HepG2 (cell line): ENCODE measurements at regions not wholly inside any gene's neighbourhood (a gene's known extent, or its start where the extent isn't known, plus 50 kb on each side); places are given as distances from the start of the nearest gene placed in this dataset.

Experiments used
- ATAC-seq: fragments of 200-7000 bp; cut with Tn5 transposase; 3 replicates; pipeline ENCODE4 v1.9.1; 2020; ENCODE audit warnings: mild to moderate bottlenecking, moderate library complexity
- BruUV-seq: library from RNA; stranded (reverse); fragments of 400-500 nt; replicated peaks from 2 replicates; lab custom pipeline; 2021; lab: Mats Ljungman, UMichigan
- CTCF ChIA-PET: fragments of 300-600 bp; formaldehyde crosslinking; extraction: SDS; loops from one replicate; lab custom pipeline; 2021; ENCODE audit warnings: low total read pairs, inconsistent platforms, low intra/inter-chr PET ratio; lab: Yijun Ruan, JAX
- POLR2A ChIA-PET: fragments of 350-600 bp; sonication (Branson Sonifier 250); formaldehyde crosslinking; loops from one replicate; lab custom pipeline; 2020; ENCODE audit warnings: antibody characterized with exemption, inconsistent platforms; lab: Yijun Ruan, JAX
- DNase-seq: peaks from one replicate; pipeline ENCODE4 v3.0.0-alpha.2; 2015; ENCODE audit warnings: low spot score
- FAIRE-seq: peaks from 3 replicates; lab custom pipeline; 2011; peaks lifted over from hg19 to GRCh38; lab: Jason Lieb, UNC
- H2AFZ ChIP-seq: one replicate; pipeline ENCODE4 v1.6.1; 2011; ENCODE audit warnings: low read length, inconsistent platforms
- H3K27ac ChIP-seq: fragments of 300-600 bp; 3 replicates; pipeline ENCODE4 v1.8.0; 2011; ENCODE audit warnings: mixed run types, mild to moderate bottlenecking, mixed read lengths, low read length, inconsistent platforms; ENCODE audit not compliant: insufficient read depth; ENCODE audit errors: extremely low read length
- H3K27me3 ChIP-seq, 2 experiments: fragments of 200-600 bp in 1 of 2; 2 replicates in 1 of 2; 3 replicates in 1 of 2; pipeline versions ENCODE4 v1.6.0 to v1.8.0; 2011; ENCODE audit warnings: low read length in 2 of 2, mild to moderate bottlenecking in 2 of 2, moderate library complexity in 2 of 2, inconsistent platforms in 1 of 2; ENCODE audit not compliant: insufficient read depth in 2 of 2, control insufficient read depth in 1 of 2
- H3K36me3 ChIP-seq, 2 experiments: fragments of 200-600 bp in 1 of 2; replicated peaks in 1 of 2; 2 replicates in 1 of 2; 3 replicates in 1 of 2; pipeline versions ENCODE4 v1.5.1 to v1.8.0; 2011; ENCODE audit warnings: low read length in 2 of 2, inconsistent platforms in 1 of 2; ENCODE audit not compliant: insufficient read depth in 2 of 2, control insufficient read depth in 1 of 2
- H3K4me1 ChIP-seq: 2 replicates; pipeline ENCODE4 v1.5.1; 2012; ENCODE audit warnings: low read length, inconsistent platforms; ENCODE audit not compliant: insufficient read depth
- H3K4me2 ChIP-seq: 2 replicates; pipeline ENCODE4 v1.6.0; 2011; ENCODE audit warnings: low read depth, low read length, inconsistent platforms
- H3K4me3 ChIP-seq, 3 experiments: fragments of 200-600 bp in 1 of 3; sonication (generic), shearing (Covaris generic) in 1 of 3; replicated peaks in 1 of 3; 2 replicates each; pipeline ENCODE4 v1.5.1; 2011 to 2016; ENCODE audit warnings: low read length in 3 of 3, inconsistent platforms in 2 of 3, low read depth in 2 of 3, mild to moderate bottlenecking in 2 of 3, control low read depth in 1 of 3, mixed read lengths in 1 of 3; ENCODE audit not compliant: insufficient read depth in 1 of 3
- H3K79me2 ChIP-seq: one replicate; pipeline ENCODE4 v1.6.1; 2011; ENCODE audit warnings: low read length, inconsistent platforms; ENCODE audit not compliant: insufficient read depth
- H3K9ac ChIP-seq: 2 replicates; pipeline ENCODE4 v1.6.0; 2011; ENCODE audit warnings: mild to moderate bottlenecking, low read depth, low read length, inconsistent platforms; ENCODE audit not compliant: insufficient read depth
- H3K9me3 ChIP-seq: 2 replicates; pipeline ENCODE4 v1.5.1; 2012; ENCODE audit warnings: mild to moderate bottlenecking, low read length
- H4K20me1 ChIP-seq: 2 replicates; pipeline ENCODE4 v1.6.0; 2011; ENCODE audit warnings: inconsistent platforms, mild to moderate bottlenecking, low read length, moderate library complexity; ENCODE audit not compliant: insufficient read depth
- CCDC6 ChIP-seq: sonication (generic); formaldehyde crosslinking; IDR thresholded peaks from 2 replicates; pipeline ENCODE4 v1.8.1; 2022; ENCODE audit warnings: mild to moderate bottlenecking, missing genetic modification reagents, moderate library complexity
- CHD4 ChIP-seq: fragments of 200-600 bp; sonication (generic); IDR thresholded peaks from 2 replicates; pipeline ENCODE4 v1.7.0; 2017; ENCODE audit warnings: mild to moderate bottlenecking, low read length, borderline replicate concordance
- KDM4B ChIP-seq: sonication (generic); formaldehyde crosslinking; IDR thresholded peaks from 2 replicates; pipeline ENCODE4 v1.4.0; 2020; ENCODE audit warnings: missing genetic modification reagents
- SETDB1 ChIP-seq: sonication (generic); formaldehyde crosslinking; IDR thresholded peaks from 2 replicates; pipeline ENCODE4 v1.5.1; 2020; ENCODE audit warnings: missing genetic modification reagents, mild to moderate bottlenecking, borderline replicate concordance
- ZNF3 ChIP-seq: IDR thresholded peaks from 2 replicates; pipeline ENCODE4 v1.7.0; 2017; ENCODE audit warnings: inconsistent platforms
- ZNF337 ChIP-seq: sonication (generic); formaldehyde crosslinking; IDR thresholded peaks from 2 replicates; pipeline ENCODE4 v1.5.1; 2020; ENCODE audit warnings: missing genetic modification reagents, low read depth, mild to moderate bottlenecking, borderline replicate concordance
- ZNF430 ChIP-seq: sonication (generic); formaldehyde crosslinking; IDR thresholded peaks from 2 replicates; pipeline ENCODE4 v1.9.0; 2021; ENCODE audit warnings: mild to moderate bottlenecking, missing genetic modification reagents
- ZNF510 ChIP-seq: sonication (generic); formaldehyde crosslinking; IDR thresholded peaks from 2 replicates; pipeline ENCODE4 v1.4.0; 2020; ENCODE audit warnings: low read depth, mild to moderate bottlenecking, missing genetic modification reagents
- ZNF547 ChIP-seq: sonication (generic); formaldehyde crosslinking; IDR thresholded peaks from 2 replicates; pipeline ENCODE4 v1.5.1; 2020; ENCODE audit warnings: mild to moderate bottlenecking, missing genetic modification reagents
- WGBS: methylation state at CpG from one replicate; pipeline ENCODE4 v1.1.6; 2017; ENCODE audit warnings: low lambda C conversion rate; 5-methylcytosine and 5-hydroxymethylcytosine counted together
- in situ Hi-C: cut with HindIII; loops from 2 replicates; pipeline ENCODE4 v1.10.0; 2017; ENCODE audit warnings: low pct_unique_long_range_greater_than_20kb; ENCODE audit not compliant: extremely low pct_ligation_motif_present
- intact Hi-C: fragments of 100-400 bp; cut with micrococcal nuclease; formaldehyde crosslinking; loops from one replicate; pipeline ENCODE4 v1.10.0; 2022; ENCODE audit not compliant: unreplicated experiment
- TF ChIP-seq, protein P1 (sequence below): sonication (generic); formaldehyde crosslinking; IDR thresholded peaks from 2 replicates; pipeline ENCODE4 v1.8.1; 2023; ENCODE audit warnings: mild to moderate bottlenecking, missing genetic modification reagents
- TF ChIP-seq, protein P2 (sequence below): sonication (generic); formaldehyde crosslinking; IDR thresholded peaks from 2 replicates; pipeline ENCODE4 v1.4.0; 2020; ENCODE audit warnings: missing genetic modification reagents, borderline replicate concordance
- TF ChIP-seq, protein P3 (sequence below): sonication (generic); formaldehyde crosslinking; conservative IDR thresholded peaks from 2 replicates; pipeline ENCODE4 v1.4.0; 2020; ENCODE audit warnings: missing genetic modification reagents
- TF ChIP-seq, protein P4 (sequence below): sonication (generic); formaldehyde crosslinking; IDR thresholded peaks from 2 replicates; pipeline ENCODE4 v1.5.0; 2020; ENCODE audit warnings: missing genetic modification reagents, mild to moderate bottlenecking, borderline replicate concordance

DNA sequence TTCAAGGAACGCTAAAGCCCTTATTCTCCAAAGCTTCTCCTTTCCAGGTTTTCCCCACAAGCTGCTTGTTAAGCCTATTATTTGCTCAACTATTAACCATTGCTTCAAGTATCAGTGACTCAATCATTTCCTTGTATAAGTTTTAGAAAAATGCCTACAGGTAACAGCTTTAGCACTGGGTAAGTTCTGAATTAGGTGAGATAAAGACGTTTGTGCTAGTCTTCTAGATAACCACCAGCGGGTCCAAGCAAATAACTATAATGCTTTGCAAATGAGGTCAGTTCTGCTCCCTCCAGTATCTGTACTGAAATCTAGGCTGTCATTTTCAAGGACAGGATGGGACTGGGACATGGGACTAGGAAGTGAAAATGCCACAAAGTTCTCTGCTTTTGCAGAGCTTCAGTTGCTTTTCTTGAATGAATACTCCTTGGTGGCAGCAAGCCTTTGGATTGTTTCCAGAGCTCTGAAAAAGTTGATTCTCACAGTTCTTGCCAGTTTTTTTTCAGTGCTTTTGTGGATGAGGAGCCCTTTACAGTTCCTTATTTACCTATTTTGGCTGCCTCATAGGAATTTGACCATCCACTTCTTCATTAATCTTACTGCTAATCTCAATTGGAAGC, 1487.7 kb downstream of the EFNB2 start:
- H3K4me3 ChIP-seq, result no peak overlapping the region
- no peaks in the 10 kb centered on the region for H3K4me1 ChIP-seq
- WGBS, result 0% methylated on average over 3 of the region's 3 CpGs
- no peak overlapping the region for H3K4me2 ChIP-seq
- TF ChIP-seq SETDB1 (CRISPR knock-in tag), result no peak
- TF ChIP-seq ZNF337 (CRISPR knock-in tag), result no peak
- no peak for TF ChIP-seq ZNF430 (CRISPR knock-in tag)
- no peak for TF ChIP-seq KDM4B
- no peak for TF ChIP-seq ZNF547 (CRISPR knock-in tag)
- TF ChIP-seq ZNF3 (CRISPR knock-in tag), result no peak
- TF ChIP-seq, protein P1, sequence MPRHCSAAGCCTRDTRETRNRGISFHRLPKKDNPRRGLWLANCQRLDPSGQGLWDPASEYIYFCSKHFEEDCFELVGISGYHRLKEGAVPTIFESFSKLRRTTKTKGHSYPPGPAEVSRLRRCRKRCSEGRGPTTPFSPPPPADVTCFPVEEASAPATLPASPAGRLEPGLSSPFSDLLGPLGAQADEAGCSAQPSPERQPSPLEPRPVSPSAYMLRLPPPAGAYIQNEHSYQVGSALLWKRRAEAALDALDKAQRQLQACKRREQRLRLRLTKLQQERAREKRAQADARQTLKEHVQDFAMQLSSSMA (CRISPR knock-in tag), result no peak
- TF ChIP-seq, protein P2, sequence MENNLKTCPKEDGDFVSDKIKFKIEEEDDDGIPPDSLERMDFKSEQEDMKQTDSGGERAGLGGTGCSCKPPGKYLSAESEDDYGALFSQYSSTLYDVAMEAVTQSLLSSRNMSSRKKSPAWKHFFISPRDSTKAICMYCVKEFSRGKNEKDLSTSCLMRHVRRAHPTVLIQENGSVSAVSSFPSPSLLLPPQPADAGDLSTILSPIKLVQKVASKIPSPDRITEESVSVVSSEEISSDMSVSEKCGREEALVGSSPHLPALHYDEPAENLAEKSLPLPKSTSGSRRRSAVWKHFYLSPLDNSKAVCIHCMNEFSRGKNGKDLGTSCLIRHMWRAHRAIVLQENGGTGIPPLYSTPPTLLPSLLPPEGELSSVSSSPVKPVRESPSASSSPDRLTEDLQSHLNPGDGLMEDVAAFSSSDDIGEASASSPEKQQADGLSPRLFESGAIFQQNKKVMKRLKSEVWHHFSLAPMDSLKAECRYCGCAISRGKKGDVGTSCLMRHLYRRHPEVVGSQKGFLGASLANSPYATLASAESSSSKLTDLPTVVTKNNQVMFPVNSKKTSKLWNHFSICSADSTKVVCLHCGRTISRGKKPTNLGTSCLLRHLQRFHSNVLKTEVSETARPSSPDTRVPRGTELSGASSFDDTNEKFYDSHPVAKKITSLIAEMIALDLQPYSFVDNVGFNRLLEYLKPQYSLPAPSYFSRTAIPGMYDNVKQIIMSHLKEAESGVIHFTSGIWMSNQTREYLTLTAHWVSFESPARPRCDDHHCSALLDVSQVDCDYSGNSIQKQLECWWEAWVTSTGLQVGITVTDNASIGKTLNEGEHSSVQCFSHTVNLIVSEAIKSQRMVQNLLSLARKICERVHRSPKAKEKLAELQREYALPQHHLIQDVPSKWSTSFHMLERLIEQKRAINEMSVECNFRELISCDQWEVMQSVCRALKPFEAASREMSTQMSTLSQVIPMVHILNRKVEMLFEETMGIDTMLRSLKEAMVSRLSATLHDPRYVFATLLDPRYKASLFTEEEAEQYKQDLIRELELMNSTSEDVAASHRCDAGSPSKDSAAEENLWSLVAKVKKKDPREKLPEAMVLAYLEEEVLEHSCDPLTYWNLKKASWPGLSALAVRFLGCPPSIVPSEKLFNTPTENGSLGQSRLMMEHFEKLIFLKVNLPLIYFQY (CRISPR knock-in tag), result no peak
- TF ChIP-seq ZNF510 (CRISPR knock-in tag), result no peak
- TF ChIP-seq, protein P3, sequence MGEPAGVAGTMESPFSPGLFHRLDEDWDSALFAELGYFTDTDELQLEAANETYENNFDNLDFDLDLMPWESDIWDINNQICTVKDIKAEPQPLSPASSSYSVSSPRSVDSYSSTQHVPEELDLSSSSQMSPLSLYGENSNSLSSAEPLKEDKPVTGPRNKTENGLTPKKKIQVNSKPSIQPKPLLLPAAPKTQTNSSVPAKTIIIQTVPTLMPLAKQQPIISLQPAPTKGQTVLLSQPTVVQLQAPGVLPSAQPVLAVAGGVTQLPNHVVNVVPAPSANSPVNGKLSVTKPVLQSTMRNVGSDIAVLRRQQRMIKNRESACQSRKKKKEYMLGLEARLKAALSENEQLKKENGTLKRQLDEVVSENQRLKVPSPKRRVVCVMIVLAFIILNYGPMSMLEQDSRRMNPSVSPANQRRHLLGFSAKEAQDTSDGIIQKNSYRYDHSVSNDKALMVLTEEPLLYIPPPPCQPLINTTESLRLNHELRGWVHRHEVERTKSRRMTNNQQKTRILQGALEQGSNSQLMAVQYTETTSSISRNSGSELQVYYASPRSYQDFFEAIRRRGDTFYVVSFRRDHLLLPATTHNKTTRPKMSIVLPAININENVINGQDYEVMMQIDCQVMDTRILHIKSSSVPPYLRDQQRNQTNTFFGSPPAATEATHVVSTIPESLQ (CRISPR knock-in tag), result no peak
- TF ChIP-seq, protein P4, sequence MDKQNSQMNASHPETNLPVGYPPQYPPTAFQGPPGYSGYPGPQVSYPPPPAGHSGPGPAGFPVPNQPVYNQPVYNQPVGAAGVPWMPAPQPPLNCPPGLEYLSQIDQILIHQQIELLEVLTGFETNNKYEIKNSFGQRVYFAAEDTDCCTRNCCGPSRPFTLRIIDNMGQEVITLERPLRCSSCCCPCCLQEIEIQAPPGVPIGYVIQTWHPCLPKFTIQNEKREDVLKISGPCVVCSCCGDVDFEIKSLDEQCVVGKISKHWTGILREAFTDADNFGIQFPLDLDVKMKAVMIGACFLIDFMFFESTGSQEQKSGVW, result no peak
- no peak for TF ChIP-seq CCDC6 (CRISPR knock-in tag)
- TF ChIP-seq CHD4, result no peak
- H3K9me3 ChIP-seq, result peaks cover 68% of the 10 kb centered on the region
- ATAC-seq, result no peak
- no TSS peak for BruUV-seq
- intact Hi-C loops, result no loop called here
- no peak for DNase-seq
- ChIA-PET POLR2A (no interaction called here), CTCF (no interaction called here)
- H4K20me1 ChIP-seq, result no peaks in the 10 kb centered on the region
- H3K9ac ChIP-seq, result no peak overlapping the region
- no peak overlapping the region for H3K27ac ChIP-seq
- no peaks in the 10 kb centered on the region for H3K27me3 ChIP-seq
- H2AFZ ChIP-seq, result no peak overlapping the region
- in situ Hi-C loops, result no loop called here
- no peaks in the 10 kb centered on the region for H3K36me3 ChIP-seq
- FAIRE-seq, result no peak
- no peaks in the 10 kb centered on the region for H3K79me2 ChIP-seq
